Panc1 (cell line): ENCODE measurements at regions not wholly inside any gene's neighbourhood (a gene's known extent, or its start where the extent isn't known, plus 50 kb on each side); places are given as distances from the start of the nearest gene placed in this dataset.
A peak's percentile ranks its signal among the peaks of the same experiment; 100 is the strongest.

Source experiments
- ATAC-seq: fragments of 200-7000 bp; cut with Tn5 transposase; 2 replicates; pipeline ENCODE4 v1.9.1; 2020; ENCODE audit warnings: mild to moderate bottlenecking, moderate library complexity
- BruUV-seq: library from RNA; stranded (reverse); fragments of 400-500 nt; replicated peaks from 2 replicates; lab custom pipeline; 2021; lab: Mats Ljungman, UMichigan
- CTCF ChIA-PET: fragments of 300-600 bp; sonication (Branson Sonifier 250); formaldehyde crosslinking; loops from one replicate; lab custom pipeline; 2022; ENCODE audit warnings: antibody characterized with exemption; lab: Charles Lee
- POLR2A ChIA-PET: fragments of 300-600 bp; sonication (Branson Sonifier 250); formaldehyde crosslinking; loops from one replicate; lab custom pipeline; 2022; ENCODE audit warnings: antibody characterized with exemption; lab: Charles Lee
- DNase-seq: peaks from one replicate; pipeline ENCODE4 v3.0.0-alpha.2; 2010; ENCODE audit warnings: low read depth, low spot score
- H3K27ac ChIP-seq: 2 replicates; pipeline ENCODE4 v1.5.1; 2011; ENCODE audit warnings: mild to moderate bottlenecking, low read length, inconsistent platforms
- H3K27me3 ChIP-seq: fragments of 200-500 bp; sonication (Bioruptor generic); 2 replicates; pipeline ENCODE4 v1.6.0; 2014; ENCODE audit warnings: low read length, inconsistent platforms; ENCODE audit not compliant: control insufficient read depth, insufficient read depth
- H3K36me3 ChIP-seq: fragments of 200-500 bp; sonication (Bioruptor generic); 2 replicates; pipeline ENCODE4 v1.5.1; 2014; ENCODE audit warnings: inconsistent platforms, mild to moderate bottlenecking, low read length, moderate library complexity; ENCODE audit not compliant: control insufficient read depth, insufficient read depth
- H3K4me1 ChIP-seq: 2 replicates; pipeline ENCODE4 v1.5.1; 2011; ENCODE audit warnings: inconsistent platforms, mild to moderate bottlenecking, low read length, moderate library complexity; ENCODE audit not compliant: control insufficient read depth, insufficient read depth
- H3K4me3 ChIP-seq, 2 experiments: 2 replicates each; pipeline ENCODE4 v1.5.1; 2011 to 2012; ENCODE audit warnings: low read depth in 2 of 2, low read length in 2 of 2, mild to moderate bottlenecking in 2 of 2, inconsistent platforms in 1 of 2, moderate library complexity in 1 of 2
- H3K9me3 ChIP-seq: fragments of 200-500 bp; sonication (Bioruptor generic); 2 replicates; pipeline ENCODE4 v1.5.1; 2014; ENCODE audit warnings: low read depth, mild to moderate bottlenecking, inconsistent platforms, low read length, moderate library complexity; ENCODE audit not compliant: control insufficient read depth, insufficient read depth
- CTCF ChIP-seq: fragments of 450-650 bp; IDR thresholded peaks from 2 replicates; pipeline ENCODE4 v1.5.1; 2017; ENCODE audit warnings: mild to moderate bottlenecking
- POLR2AphosphoS5 ChIP-seq: IDR thresholded peaks from 2 replicates; pipeline ENCODE4 v1.6.1; 2012; ENCODE audit warnings: mild to moderate bottlenecking, low read depth, low read length, moderate library complexity
- REST ChIP-seq, 2 experiments: IDR thresholded peaks; 2 replicates each; pipeline ENCODE4 v1.6.1; 2011 to 2012; ENCODE audit warnings: low read depth in 2 of 2, control low read depth in 1 of 2, low read length in 1 of 2, mild to moderate bottlenecking in 1 of 2, moderate library complexity in 1 of 2; ENCODE audit not compliant: insufficient read depth in 1 of 2
- SIN3A ChIP-seq: IDR thresholded peaks from 2 replicates; pipeline ENCODE4 v1.6.1; 2012; ENCODE audit warnings: low read depth, mild to moderate bottlenecking, low read length, moderate library complexity, borderline replicate concordance; ENCODE audit not compliant: insufficient read depth
- TCF7L2 ChIP-seq: IDR thresholded peaks from 2 replicates; pipeline ENCODE4 v1.6.1; 2011; ENCODE audit warnings: mild to moderate bottlenecking, low read depth, low read length, inconsistent platforms
- in situ Hi-C: cut with HindIII; loops from 2 replicates; pipeline ENCODE4 v1.10.0; 2016; ENCODE audit warnings: low sequenced_read_pairs, low pct_unique_long_range_greater_than_20kb
- intact Hi-C: fragments of 100-400 bp; cut with micrococcal nuclease; formaldehyde crosslinking; loops from one replicate; pipeline ENCODE4 v1.10.0; 2022; ENCODE audit not compliant: unreplicated experiment

DNA sequence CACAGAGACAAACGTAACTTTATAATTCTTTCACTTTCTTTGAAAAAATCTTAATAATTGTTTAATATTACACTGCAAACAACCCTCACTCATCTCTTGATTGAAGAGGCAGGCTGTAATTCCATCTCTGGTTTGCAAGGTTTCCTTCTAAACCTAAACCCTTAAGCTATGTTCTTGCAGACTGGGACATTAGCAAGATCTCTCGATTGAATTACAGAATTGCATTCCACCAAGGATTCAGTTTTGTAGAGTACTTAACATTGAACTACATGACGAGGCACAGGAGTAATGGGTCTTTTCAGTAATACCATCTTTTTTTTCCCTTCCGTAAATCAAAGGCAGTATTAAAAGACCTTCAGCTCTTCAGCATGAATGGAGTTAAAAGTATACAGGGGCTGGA lies 111.6 kb upstream of the EEF1E1 start:
- H3K27ac ChIP-seq = peak overlapping the region; percentile 45; the same call in 1 of the 2 replicates
- intact Hi-C loops = no loop called here
- in situ Hi-C loops = no loop called here
- ChIA-PET POLR2A (no interaction called here), CTCF (no interaction called here)
- no peak for ATAC-seq
- H3K4me3 ChIP-seq = no peak overlapping the region
- peaks cover 18% of the 10 kb centered on the region for H3K4me1 ChIP-seq
- no peak for DNase-seq
- no peak for TF ChIP-seq POLR2AphosphoS5
- no peak for TF ChIP-seq CTCF
- no peak for TF ChIP-seq REST (IDR thresholded peaks at IDR 0.05; ENCODE audit: insufficient read depth in 1 of 2, low read depth in 2 of 2, low read length in 1 of 2)
- no peak for TF ChIP-seq SIN3A
- no peak for TF ChIP-seq TCF7L2
- BruUV-seq = no TSS peak
- H3K27me3 ChIP-seq = no peaks in the 10 kb centered on the region
- H3K36me3 ChIP-seq = no peaks in the 10 kb centered on the region
- no peaks in the 10 kb centered on the region for H3K9me3 ChIP-seq

DNA sequence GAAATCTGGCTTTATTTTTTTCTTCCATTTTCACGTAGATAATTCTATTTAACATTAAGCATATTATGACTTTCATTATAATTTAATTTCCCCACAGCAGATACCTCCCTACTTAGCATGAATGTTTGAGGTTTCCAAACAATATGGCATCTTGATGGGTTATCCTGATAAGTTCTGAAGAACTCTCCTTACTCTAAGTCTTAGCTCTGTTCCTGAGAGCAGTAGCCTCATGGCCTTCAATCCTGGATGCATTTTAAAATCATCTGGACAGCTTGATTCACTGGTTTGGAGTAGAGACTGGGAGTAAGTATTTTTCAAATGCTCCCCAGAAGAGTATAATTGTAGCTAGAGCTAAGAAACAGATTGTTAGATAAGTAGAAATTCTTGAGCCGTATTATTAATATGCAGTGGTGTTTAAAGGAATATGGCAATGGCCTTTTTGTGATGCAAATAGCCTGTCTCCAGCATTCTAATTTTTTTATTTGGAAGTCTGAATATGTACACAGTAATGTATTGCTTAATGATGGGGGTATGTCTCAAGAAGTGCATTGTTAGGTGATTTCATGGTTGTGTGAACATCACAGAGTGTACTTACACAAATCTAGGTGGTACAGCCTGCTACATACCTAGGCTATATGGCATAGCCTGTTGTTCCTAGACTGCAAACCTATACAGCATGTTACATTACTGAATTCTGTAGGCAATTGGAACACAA lies 110.5 kb upstream of the EEF1E1 start:
- no peaks in the 10 kb centered on the region for H3K27me3 ChIP-seq
- H3K9me3 ChIP-seq = no peaks in the 10 kb centered on the region
- no peaks in the 10 kb centered on the region for H3K36me3 ChIP-seq
- BruUV-seq = no TSS peak
- no peak for ATAC-seq
- no peak overlapping the region for H3K4me3 ChIP-seq
- in situ Hi-C loops (no loop called here), intact Hi-C loops (no loop called here)
- DNase-seq = no peak
- H3K27ac ChIP-seq = peak overlapping the region; percentile 13; the same call in 1 of the 2 replicates
- peaks cover 7% of the 10 kb centered on the region; the same call in 1 of the 2 replicates for H3K4me1 ChIP-seq
- ChIA-PET POLR2A (no interaction called here), CTCF (no interaction called here)
- no peak for TF ChIP-seq CTCF
- TF ChIP-seq TCF7L2 = no peak
- TF ChIP-seq REST (IDR thresholded peaks at IDR 0.05; ENCODE audit: insufficient read depth in 1 of 2, low read depth in 2 of 2, low read length in 1 of 2) = no peak
- TF ChIP-seq SIN3A = no peak
- no peak for TF ChIP-seq POLR2AphosphoS5
